NT2/D1 (cell line): ENCODE measurements at regions not wholly inside any gene's neighbourhood (a gene's known extent, or its start where the extent isn't known, plus 50 kb on each side); places are given as distances from the start of the nearest gene placed in this dataset.

Experiments
- DNase-seq: peaks from one replicate; pipeline ENCODE4 v3.0.0-alpha.2; 2011; ENCODE audit warnings: low read depth, low spot score
- H3K27me3 ChIP-seq: 2 replicates; pipeline ENCODE4 v1.6.0; 2011; ENCODE audit warnings: mild to moderate bottlenecking; ENCODE audit not compliant: insufficient read length, insufficient read depth
- H3K36me3 ChIP-seq: 2 replicates; pipeline ENCODE4 v1.6.1; 2011; ENCODE audit warnings: mild to moderate bottlenecking, low read length, mixed read lengths; ENCODE audit not compliant: insufficient read depth, insufficient read length
- H3K4me1 ChIP-seq: 2 replicates; pipeline ENCODE4 v1.5.1; 2011; ENCODE audit not compliant: insufficient read depth, insufficient read length
- H3K4me3 ChIP-seq: 2 replicates; pipeline ENCODE4 v1.5.1; 2011; ENCODE audit warnings: low read depth; ENCODE audit not compliant: insufficient read length
- H3K9ac ChIP-seq: 2 replicates; pipeline ENCODE4 v1.6.0; 2011; ENCODE audit warnings: low read depth; ENCODE audit not compliant: insufficient read length
- H3K9me3 ChIP-seq: 2 replicates; pipeline ENCODE4 v1.5.1; 2011; ENCODE audit warnings: mild to moderate bottlenecking, low read length; ENCODE audit not compliant: insufficient read depth
- SUZ12 ChIP-seq: IDR thresholded peaks from 2 replicates; pipeline ENCODE4 v1.6.1; 2011; ENCODE audit not compliant: insufficient read length, insufficient read depth; ENCODE audit errors: extremely low read depth
- YY1 ChIP-seq: IDR thresholded peaks from 2 replicates; pipeline ENCODE4 v1.6.1; 2011; ENCODE audit not compliant: insufficient read length, insufficient read depth
- ZNF274 ChIP-seq: IDR thresholded peaks from 2 replicates; pipeline ENCODE4 v1.6.1; 2011; ENCODE audit warnings: mild to moderate bottlenecking, low read depth, low read length

DNA sequence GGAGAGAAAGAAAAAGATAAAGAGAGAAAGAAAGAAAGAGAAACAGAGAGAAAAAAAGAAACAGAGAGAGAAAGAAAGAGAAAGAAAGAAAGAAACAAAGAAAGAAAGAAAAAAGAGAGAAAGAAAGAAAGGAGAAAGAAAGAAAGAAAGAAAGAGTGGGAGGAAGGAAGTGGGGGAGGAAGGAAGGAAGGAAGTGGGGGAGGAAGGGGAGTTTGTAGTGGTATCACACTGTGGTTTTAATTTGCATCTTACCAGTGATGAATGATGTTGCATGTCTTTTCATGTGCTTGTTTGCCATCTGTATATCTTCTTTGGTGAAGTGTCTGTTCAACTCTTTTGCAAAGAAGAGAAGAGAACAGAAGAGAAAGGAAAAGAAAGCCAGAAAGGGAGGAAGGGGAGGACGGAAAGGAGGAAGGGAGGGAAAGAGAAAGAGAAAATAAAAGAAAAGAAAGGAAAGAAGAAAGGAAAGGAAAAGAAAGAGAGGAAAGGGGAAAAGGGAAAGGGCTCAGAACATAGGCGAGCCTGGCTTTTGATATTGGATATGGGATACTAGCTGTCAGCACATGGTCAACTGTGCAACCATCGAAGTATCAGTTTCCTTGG, 79.2 kb upstream of the FRMD4A start:
- no peaks in the 10 kb centered on the region for H3K27me3 ChIP-seq
- no peak for DNase-seq
- TF ChIP-seq SUZ12 (no peak), ZNF274 (no peak), YY1 (no peak)

DNA sequence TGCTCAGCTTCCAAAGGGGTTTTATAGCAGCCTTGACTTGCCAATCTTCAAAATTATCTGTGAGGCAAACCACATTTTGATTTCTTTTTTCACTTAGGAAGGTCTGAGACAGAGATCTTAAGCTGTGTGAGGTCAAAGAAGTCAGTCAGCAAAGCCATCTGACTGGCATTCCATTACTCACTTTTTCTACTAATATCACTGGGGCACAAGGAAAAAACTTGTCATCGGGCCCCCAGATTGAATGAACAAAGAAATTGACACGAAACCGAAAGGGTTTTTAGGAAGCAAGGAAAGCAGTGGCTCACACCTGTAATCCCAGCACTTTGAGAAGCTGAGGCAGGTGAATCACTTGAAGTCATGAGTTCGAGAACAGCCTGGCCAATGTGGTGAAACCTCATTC, 78.5 kb upstream of the FRMD4A start:
- Histone ChIP-seq H3K27me3 (no peaks in the 10 kb centered on the region), H3K9ac (no peak overlapping the region), H3K36me3 (no peaks in the 10 kb centered on the region), H3K4me1 (no peaks in the 10 kb centered on the region), H3K9me3 (no peaks in the 10 kb centered on the region), H3K4me3 (no peak overlapping the region)
- TF ChIP-seq ZNF274 (no peak), SUZ12 (no peak)
- DNase-seq, result no peak

More for the DNA sequence above, 79.2 kb upstream of the FRMD4A start:
- no peak overlapping the region for H3K4me3 ChIP-seq
- H3K9ac ChIP-seq, result no peak overlapping the region
- H3K36me3 ChIP-seq, result no peaks in the 10 kb centered on the region
- no peaks in the 10 kb centered on the region for H3K9me3 ChIP-seq
- H3K4me1 ChIP-seq, result no peaks in the 10 kb centered on the region

DNA sequence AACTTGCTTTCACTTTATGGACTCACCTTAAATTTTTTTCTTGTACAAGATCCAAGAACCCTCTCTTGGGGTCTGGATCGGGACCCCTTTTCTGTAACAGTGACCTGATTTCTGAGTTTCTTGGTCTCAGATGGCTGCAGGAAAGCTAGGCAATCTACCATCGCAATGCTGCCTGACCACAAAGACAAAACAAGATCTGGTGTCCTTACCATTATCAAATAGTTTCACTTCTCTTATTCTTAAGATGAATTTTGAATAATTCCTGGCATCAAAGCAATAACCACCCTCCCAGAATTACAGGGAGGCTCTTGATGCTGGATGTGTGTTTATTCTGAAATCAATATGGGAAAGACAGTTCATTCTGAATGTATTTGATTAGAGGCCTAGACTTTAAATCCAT, 77.4 kb upstream of the FRMD4A start:
- DNase-seq, result no peak
- Histone ChIP-seq H3K9ac (no peak overlapping the region), H3K36me3 (no peaks in the 10 kb centered on the region), H3K9me3 (no peaks in the 10 kb centered on the region), H3K4me1 (no peaks in the 10 kb centered on the region), H3K4me3 (no peak overlapping the region), H3K27me3 (no peaks in the 10 kb centered on the region)
- TF ChIP-seq SUZ12 (no peak), YY1 (no peak), ZNF274 (no peak)

DNA sequence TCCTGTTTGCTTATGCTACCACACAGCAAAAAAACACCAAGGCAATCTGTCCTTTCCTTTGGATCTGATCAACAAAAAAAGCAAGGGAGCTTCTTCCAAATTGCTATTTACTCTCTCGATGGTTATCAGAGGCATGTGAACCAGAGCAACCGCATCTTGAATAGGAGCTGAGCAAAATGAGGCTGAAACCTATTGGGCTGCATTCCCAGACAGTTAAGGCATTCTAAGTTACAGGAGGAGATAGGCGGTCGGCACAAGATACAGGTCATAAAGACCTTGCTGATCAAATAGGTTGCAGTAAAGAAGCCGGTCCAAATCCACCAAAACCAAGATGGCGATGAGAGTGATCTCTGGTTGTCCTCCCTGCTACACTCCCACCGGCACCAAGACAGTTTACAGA, 76.8 kb upstream of the FRMD4A start:
- no peak for DNase-seq
- TF ChIP-seq ZNF274, result no peak
- TF ChIP-seq SUZ12, result no peak
- TF ChIP-seq YY1, result no peak
- Histone ChIP-seq H3K4me3 (no peak overlapping the region), H3K36me3 (no peaks in the 10 kb centered on the region), H3K9ac (no peak overlapping the region), H3K27me3 (no peaks in the 10 kb centered on the region), H3K4me1 (no peaks in the 10 kb centered on the region), H3K9me3 (no peaks in the 10 kb centered on the region)

GRCh38 chr10:14405076-14406065, 74.6 kb upstream of the FRMD4A start:
- Histone ChIP-seq H3K27me3 (no peaks in the 10 kb centered on the region), H3K9ac (no peak overlapping the region), H3K4me1 (no peaks in the 10 kb centered on the region), H3K4me3 (no peak overlapping the region), H3K36me3 (no peaks in the 10 kb centered on the region), H3K9me3 (no peaks in the 10 kb centered on the region)
- TF ChIP-seq SUZ12 (no peak), YY1 (no peak), ZNF274 (no peak)
- no peak for DNase-seq

DNA sequence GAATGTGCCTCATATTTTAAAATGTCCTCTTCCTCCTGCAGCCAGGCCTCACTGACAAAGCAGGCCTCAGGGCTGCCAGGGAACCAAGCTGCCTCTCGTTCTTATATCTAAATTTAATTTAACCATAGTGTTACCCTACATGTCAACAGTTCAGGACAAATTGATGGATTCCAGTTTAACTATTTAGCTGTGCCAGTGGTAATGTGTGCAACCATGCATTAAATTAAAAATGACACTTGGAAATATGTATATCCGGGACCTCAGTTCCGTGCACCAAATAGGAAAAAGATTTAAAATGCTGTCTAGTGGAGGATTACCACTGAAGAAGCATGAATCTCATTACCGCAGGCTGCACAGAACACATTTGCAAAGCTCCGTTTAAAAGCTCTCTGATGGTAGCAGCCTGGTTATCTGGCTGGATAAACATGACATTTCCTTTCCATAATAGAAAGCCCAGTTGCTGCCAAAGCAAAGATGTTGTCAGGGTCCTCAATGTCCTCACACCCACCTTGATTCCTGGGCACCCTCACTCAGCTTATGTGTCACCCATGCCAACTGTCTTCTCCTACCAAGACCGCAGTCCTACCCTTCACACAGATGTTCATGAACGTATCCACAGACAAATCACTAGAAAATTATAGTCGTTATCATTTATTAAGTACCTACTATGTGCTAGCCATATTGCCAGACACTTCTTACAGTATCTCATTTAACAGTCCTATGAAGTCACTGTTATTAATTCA, 73.3 kb upstream of the FRMD4A start:
- no peak for DNase-seq
- TF ChIP-seq YY1 (no peak), SUZ12 (no peak), ZNF274 (no peak)
- no peaks in the 10 kb centered on the region for H3K9me3 ChIP-seq
- no peaks in the 10 kb centered on the region for H3K4me1 ChIP-seq
- H3K4me3 ChIP-seq, result no peak overlapping the region
- H3K36me3 ChIP-seq, result no peaks in the 10 kb centered on the region
- H3K9ac ChIP-seq, result no peak overlapping the region
- no peaks in the 10 kb centered on the region for H3K27me3 ChIP-seq

DNA sequence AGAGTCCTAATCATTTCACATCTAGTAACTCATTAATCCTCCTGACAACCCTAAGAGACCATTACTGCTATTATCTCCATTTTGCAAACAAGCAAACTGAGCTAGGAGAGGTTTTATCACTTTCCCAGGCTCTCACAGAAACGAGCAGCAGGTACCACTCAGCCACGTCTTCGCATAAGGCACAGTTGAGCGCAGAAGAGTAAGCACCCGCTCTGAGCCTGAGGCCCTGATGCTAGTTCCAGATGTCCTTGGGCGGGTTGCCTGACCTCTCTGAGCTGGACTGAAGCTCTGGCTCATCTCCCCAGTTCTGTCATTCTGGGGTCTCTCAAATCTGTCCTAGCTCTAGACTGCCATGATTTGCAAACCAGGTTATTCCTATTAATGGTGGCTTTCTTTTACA, 72.6 kb upstream of the FRMD4A start:
- H3K9me3 ChIP-seq, result no peaks in the 10 kb centered on the region
- no peaks in the 10 kb centered on the region for H3K4me1 ChIP-seq
- no peak overlapping the region for H3K9ac ChIP-seq
- no peaks in the 10 kb centered on the region for H3K27me3 ChIP-seq
- no peak for DNase-seq
- H3K36me3 ChIP-seq, result no peaks in the 10 kb centered on the region
- TF ChIP-seq ZNF274 (no peak), SUZ12 (no peak)
- no peak overlapping the region for H3K4me3 ChIP-seq
